ENCODE measurements at regions not wholly inside any gene's neighbourhood (a gene's known extent, or its start where the extent isn't known, plus 50 kb on each side); places are given as distances from the start of the nearest gene placed in this dataset.

DNA sequence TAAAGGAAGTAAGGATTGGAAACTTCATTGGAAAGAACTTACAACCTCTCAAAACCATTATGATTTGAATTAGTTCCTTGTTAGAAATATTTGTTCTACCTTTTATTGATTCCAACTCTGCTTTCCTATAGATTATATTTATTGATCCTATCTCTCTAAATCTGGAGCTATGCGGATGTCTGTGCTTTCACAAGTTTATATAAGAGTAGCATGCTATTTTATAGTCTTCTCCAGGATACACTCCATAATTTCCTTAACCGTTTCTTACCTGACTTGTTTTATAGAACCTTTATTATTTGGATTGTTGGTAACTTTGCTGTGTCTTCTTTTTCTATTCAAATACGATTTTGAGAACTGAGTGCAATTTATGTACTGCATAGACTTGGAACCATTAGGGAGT is 668.1 kb downstream of the RAPGEF2 start:
- TF ChIP-seq, protein P1, sequence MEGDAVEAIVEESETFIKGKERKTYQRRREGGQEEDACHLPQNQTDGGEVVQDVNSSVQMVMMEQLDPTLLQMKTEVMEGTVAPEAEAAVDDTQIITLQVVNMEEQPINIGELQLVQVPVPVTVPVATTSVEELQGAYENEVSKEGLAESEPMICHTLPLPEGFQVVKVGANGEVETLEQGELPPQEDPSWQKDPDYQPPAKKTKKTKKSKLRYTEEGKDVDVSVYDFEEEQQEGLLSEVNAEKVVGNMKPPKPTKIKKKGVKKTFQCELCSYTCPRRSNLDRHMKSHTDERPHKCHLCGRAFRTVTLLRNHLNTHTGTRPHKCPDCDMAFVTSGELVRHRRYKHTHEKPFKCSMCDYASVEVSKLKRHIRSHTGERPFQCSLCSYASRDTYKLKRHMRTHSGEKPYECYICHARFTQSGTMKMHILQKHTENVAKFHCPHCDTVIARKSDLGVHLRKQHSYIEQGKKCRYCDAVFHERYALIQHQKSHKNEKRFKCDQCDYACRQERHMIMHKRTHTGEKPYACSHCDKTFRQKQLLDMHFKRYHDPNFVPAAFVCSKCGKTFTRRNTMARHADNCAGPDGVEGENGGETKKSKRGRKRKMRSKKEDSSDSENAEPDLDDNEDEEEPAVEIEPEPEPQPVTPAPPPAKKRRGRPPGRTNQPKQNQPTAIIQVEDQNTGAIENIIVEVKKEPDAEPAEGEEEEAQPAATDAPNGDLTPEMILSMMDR (IDR thresholded peaks at IDR 0.05), result no peak
- TF ChIP-seq POLR2A (IDR thresholded peaks at IDR 0.05), result no peak
